Esophagus muscularis mucosa (tissue), 3 donors: ENCODE measurements at regions not wholly inside any gene's neighbourhood (a gene's known extent, or its start where the extent isn't known, plus 50 kb on each side); places are given as distances from the start of the nearest gene placed in this dataset.

Source experiments
- POLR2A ChIP-seq: fragments of 450-650 bp; IDR thresholded peaks from one replicate; pipeline ENCODE4 v1.6.1; 2017; ENCODE audit warnings: antibody characterized with exemption, moderate library complexity, mild to moderate bottlenecking, low read depth
- TF ChIP-seq, protein P1 (sequence below), 3 experiments: fragments of 200-600 bp in 2 of 3; fragments of 450-650 bp in 1 of 3; sonication (generic) in 2 of 3; IDR thresholded peaks; one replicate each; pipeline ENCODE4 v1.5.1; 2017 to 2019; ENCODE audit warnings: antibody characterized with exemption in 3 of 3, mild to moderate bottlenecking in 2 of 3, moderate library complexity in 1 of 3

DNA sequence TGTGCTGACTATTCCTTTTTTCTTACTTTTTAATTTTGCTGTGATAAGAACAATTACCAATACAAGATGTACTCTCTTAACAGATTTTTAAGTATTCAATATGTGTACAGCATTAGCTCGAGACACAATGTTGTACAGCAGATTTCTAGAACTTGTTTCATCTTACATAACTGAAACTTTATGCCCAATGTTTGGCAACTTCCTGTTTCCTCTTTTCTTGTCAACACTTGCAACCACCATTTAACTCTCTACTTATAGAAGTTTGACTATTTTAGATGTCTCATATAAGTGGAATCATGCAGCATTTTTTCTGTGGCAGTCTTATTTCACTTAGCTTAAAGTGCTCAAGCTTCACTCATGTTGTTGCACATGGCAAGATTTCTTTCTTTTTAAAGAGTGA, 1426.8 kb downstream of the SLITRK5 start:
- TF ChIP-seq, protein P1, sequence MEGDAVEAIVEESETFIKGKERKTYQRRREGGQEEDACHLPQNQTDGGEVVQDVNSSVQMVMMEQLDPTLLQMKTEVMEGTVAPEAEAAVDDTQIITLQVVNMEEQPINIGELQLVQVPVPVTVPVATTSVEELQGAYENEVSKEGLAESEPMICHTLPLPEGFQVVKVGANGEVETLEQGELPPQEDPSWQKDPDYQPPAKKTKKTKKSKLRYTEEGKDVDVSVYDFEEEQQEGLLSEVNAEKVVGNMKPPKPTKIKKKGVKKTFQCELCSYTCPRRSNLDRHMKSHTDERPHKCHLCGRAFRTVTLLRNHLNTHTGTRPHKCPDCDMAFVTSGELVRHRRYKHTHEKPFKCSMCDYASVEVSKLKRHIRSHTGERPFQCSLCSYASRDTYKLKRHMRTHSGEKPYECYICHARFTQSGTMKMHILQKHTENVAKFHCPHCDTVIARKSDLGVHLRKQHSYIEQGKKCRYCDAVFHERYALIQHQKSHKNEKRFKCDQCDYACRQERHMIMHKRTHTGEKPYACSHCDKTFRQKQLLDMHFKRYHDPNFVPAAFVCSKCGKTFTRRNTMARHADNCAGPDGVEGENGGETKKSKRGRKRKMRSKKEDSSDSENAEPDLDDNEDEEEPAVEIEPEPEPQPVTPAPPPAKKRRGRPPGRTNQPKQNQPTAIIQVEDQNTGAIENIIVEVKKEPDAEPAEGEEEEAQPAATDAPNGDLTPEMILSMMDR (IDR thresholded peaks at IDR 0.05) = no peak
- no peak for TF ChIP-seq POLR2A
